ENCODE measurements at regions not wholly inside any gene's neighbourhood (a gene's known extent, or its start where the extent isn't known, plus 50 kb on each side); places are given as distances from the start of the nearest gene placed in this dataset.

DNA sequence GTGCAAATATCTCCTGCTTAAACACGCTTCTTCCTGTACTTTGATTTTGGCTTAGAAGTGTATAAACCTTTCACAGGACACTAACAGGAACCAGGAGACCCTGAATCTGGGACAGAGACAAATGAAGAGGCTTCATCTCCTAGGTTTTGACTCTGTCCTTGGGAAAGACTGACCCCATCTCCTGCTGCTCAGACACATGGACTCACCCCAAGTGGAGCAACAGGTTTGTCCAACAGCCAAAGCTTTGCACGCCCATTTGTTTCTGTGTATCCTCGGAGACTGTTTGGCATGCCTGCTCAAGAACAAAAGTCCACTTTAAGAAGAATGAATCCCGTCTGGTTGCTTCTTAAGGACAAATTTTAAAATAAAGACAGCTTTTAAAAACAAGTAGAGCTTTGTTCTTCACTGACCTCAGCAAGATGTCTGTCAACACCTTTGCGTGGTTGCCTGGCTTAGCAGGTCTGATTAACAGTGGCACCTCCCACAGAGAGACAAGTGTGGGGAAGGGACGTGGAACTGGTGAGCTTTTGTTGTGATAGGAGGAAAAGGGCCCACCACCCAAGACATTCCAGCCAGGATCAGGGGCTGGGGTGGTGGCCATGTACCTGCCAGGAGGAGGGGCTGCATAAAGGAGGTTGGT, 202.6 kb downstream of the SOD2 start:
- DNase-seq (ENCODE audit: low spot score) (no peak), ATAC-seq (ENCODE audit: low FRiP score) (no peak)

DNA sequence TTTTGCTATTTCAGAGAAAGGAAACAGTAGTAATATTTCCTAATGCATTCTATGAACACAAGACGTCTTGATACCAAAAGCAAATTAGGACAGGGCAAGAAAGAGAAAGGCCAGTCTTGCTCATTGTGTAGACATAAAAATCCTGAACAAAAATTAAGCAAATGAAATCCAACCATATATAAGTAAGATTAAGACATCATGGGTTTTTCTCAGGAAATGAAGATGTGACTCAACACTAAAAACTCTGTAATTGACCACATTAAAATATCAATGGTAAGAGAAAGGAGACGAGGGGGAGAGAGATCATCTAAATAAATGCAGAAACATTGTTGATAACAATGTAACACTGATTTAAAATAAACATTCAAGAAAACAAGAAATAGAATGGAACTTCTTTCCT, 205.4 kb downstream of the SOD2 start:
- no peak for ATAC-seq (ENCODE audit: low FRiP score)
- no peak for DNase-seq (ENCODE audit: low spot score)
- TF ChIP-seq, protein P1, sequence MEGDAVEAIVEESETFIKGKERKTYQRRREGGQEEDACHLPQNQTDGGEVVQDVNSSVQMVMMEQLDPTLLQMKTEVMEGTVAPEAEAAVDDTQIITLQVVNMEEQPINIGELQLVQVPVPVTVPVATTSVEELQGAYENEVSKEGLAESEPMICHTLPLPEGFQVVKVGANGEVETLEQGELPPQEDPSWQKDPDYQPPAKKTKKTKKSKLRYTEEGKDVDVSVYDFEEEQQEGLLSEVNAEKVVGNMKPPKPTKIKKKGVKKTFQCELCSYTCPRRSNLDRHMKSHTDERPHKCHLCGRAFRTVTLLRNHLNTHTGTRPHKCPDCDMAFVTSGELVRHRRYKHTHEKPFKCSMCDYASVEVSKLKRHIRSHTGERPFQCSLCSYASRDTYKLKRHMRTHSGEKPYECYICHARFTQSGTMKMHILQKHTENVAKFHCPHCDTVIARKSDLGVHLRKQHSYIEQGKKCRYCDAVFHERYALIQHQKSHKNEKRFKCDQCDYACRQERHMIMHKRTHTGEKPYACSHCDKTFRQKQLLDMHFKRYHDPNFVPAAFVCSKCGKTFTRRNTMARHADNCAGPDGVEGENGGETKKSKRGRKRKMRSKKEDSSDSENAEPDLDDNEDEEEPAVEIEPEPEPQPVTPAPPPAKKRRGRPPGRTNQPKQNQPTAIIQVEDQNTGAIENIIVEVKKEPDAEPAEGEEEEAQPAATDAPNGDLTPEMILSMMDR (IDR thresholded peaks at IDR 0.05): no peak

More for the DNA sequence above, 202.6 kb downstream of the SOD2 start:
- TF ChIP-seq, protein P1 (IDR thresholded peaks at IDR 0.05): no peak

DNA sequence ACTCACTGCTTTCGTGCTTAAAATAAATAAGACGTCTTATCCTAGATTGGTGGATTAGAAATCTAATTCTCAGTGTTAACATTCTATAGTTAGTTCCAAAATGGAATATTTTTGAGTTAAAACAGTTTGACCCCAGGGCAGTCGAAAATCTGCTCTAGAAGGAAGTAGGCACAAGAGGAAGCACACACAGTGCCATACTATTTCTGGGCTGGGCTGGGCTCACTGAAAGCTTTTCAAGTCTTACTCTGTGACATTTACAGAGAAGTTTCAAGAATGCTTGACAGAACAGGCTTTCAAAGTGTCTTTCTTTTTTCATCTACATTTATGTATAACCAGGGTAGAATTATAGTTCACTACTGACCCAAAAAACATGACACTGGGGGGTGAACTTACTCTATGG, 209.8 kb downstream of the SOD2 start:
- no peak for DNase-seq (ENCODE audit: low spot score)
- no peak for ATAC-seq (ENCODE audit: low FRiP score)
- TF ChIP-seq, protein P1 (IDR thresholded peaks at IDR 0.05): no peak

DNA sequence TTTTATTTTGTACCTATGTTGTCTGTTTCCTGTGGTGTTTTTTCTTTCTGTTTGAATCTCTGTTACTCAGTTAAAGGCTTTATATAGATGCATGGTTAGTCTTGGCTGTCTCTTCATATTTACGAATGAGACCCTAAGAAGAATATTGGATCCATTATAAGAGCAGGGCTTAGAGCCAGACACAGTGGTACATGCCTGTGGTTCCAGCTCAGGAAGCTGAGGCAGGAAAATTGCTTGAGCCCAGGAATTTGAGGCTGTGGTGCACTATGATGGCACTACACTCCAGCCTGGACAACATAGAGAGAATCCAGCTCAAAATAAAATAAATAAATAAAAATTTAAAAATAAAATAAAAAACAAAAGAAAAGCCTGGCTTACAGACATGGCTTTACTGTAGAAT, 211.1 kb downstream of the SOD2 start:
- ATAC-seq (ENCODE audit: low FRiP score) (no peak), DNase-seq (ENCODE audit: low spot score) (no peak)
- TF ChIP-seq, protein P1 (IDR thresholded peaks at IDR 0.05): no peak

DNA sequence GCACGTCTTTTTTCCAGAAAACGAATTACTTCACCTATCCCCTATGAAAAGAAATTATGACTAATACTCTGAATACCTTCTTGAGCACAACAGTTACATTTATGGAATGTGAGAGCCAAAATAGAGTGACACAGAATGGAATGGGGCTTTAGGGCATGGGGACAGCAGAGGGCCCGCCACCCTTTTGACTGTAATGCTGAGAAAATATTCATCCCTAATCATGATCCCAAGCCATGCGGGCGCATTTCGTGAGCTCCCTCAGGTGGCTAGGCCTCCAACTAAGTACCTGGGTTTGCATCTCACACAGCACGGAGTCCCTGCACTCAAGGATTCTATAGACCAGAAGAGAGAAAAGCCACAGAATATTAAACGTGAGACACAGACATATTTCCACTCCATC, 212.6 kb downstream of the SOD2 start:
- TF ChIP-seq, protein P1 (IDR thresholded peaks at IDR 0.05): no peak
- DNase-seq (ENCODE audit: low spot score) (no peak), ATAC-seq (ENCODE audit: low FRiP score) (no peak)

DNA sequence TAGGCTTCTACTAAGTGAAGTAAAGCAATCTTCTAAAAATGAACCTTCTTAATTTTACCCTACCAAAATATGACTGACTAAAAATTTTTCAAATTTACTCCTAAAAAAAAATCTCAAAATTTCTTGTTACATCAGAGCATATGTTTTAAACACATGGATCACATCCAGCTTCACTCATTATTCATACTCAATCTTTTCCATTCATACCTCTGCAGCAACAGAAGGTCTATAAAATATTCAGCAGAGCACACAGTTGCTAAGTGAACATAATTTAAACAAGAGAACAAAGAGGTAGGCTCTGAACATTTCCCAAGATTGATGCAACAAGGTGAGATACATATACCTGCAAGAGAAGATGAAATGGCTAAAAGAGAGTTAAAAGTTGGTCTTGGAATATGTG, 213.9 kb downstream of the SOD2 start:
- DNase-seq (ENCODE audit: low spot score) (no peak), ATAC-seq (ENCODE audit: low FRiP score) (no peak)
- TF ChIP-seq, protein P1 (IDR thresholded peaks at IDR 0.05): no peak

DNA sequence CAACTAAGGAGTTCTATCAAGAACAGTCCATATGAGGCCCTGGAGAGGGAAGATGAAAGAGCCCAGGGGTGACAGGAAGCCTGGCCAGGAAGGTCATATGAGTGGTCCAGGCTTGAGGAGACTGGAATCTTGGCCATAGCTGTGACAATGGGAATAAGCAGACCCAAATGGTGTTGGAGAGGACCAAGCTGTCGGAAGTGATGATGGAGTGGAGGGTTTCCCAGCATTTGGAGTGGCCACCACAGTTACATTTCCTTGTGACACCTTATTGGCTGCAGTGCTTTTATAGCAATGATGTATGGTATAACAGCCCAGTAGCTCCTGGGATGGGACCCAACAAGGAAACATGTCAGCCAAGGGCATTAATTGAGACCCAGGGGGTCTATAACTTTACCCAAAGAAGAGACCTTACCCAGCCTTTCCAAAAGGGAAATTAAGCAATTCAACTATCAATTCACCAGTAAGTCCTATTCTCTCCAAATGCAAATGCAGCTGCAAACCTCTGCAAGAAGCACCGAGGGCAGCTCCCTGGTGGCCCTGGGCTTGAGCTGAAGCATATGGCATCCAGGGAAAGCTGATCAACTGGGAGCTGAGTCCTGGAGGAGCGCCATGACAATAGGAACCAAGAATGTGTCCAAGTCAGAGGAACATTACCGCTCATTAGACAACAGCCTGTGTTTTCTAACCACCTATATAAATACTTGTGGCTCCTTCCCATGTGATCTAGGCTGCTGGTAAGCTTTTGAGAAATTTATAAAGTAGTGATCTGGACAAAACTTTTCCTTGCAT, 219.4 kb downstream of the SOD2 start:
- DNase-seq (ENCODE audit: low spot score) (no peak), ATAC-seq (ENCODE audit: low FRiP score) (no peak)
- TF ChIP-seq, protein P1 (IDR thresholded peaks at IDR 0.05): no peak
